Left cardiac atrium (tissue), 4 donors: ENCODE measurements at regions not wholly inside any gene's neighbourhood (a gene's known extent, or its start where the extent isn't known, plus 50 kb on each side); places are given as distances from the start of the nearest gene placed in this dataset.
"Not testable (repeated sequence)": the region's sequence is repeated elsewhere in the genome, so short reads cannot be mapped to it uniquely, and the experiment has no call there.

ENCODE experiments used
- ATAC-seq, 2 donors: fragments of 200-7000 bp; cut with Tn5 transposase; one replicate each; pipeline ENCODE4 v1.9.1; 2020; ENCODE audit warnings: mild to moderate bottlenecking in 2 of 2, moderate library complexity in 2 of 2
- DNase-seq: peaks from one replicate; pipeline ENCODE4 v3.0.0-alpha.2; 2020
- intact Hi-C, 2 donors: fragments of 100-400 bp; cut with DNase I; formaldehyde crosslinking; loops; one replicate each; pipeline versions ENCODE4 v1.14.1 to v1.15.1; 2022 to 2023
- donor health status: DM: no; HTN: yes; CAD: no.
- donor health status: DM: no; HTN: yes; CAD: no; lungs with severe emphysema.
- donor health status: DM: yes; HTN: yes; CAD: no.
- donor health status: Dilated cardiomyopathy.

DNA sequence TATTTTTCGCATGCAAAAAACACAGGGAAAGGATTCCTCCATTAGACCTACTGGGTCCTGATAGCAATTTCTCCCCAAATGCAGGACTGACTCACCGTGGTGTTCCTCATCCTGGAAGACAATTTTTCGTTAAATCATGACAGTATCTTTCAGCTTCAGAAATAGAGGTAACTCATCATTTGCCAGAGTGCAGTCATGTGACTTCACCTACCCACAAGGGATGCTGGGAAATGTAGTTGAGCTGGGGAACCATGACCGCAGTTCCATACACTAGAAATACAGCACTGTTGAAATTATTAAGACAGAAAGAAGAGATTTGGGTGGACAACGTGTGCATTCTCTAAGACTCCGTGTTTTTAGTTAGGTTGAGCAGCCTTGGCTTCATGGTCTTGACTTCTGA, 269.5 kb upstream of the USP9Y start:
- ATAC-seq (no peak), DNase-seq (no peak)
- intact Hi-C loops, result no loop called here

DNA sequence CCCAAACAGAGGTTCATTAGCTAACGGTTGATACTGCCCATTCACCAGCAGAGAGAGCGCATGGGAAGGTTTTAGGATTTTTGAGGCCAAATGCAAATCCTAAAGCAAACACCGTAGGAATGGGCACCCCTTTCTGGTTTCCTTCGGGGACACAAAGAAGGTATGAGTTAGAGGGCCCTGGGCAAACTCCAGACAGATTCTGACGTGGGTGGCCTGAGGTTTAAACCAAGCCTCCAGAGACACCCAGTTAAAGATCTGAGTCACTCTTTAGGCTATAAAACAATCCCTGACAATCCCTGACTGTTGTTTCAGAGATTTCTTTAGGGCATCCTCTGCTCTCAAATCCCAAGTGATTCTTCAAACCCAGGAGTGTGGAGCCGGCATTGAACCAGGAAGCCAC, 262.2 kb upstream of the USP9Y start:
- ATAC-seq, DNase-seq, intact Hi-C loops: not testable (repeated sequence)

DNA sequence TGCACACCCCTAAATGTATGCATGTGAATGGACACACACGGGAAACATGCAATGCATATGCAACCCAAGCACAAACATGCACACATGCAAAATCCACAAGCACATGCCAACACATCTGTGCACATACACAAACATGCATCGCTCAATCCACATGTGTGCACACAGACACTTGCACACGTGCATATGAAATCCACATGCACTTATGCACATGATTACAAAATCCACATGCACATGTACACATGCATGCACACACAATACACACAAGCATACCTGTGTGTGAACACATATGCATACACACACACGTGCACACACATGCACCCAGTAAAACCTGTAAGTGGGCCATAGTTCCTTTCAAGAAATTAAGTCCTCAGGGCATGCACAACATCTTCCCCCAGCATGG, 256.8 kb upstream of the USP9Y start:
- intact Hi-C loops, result no loop called here
- ATAC-seq, result no peak

DNA sequence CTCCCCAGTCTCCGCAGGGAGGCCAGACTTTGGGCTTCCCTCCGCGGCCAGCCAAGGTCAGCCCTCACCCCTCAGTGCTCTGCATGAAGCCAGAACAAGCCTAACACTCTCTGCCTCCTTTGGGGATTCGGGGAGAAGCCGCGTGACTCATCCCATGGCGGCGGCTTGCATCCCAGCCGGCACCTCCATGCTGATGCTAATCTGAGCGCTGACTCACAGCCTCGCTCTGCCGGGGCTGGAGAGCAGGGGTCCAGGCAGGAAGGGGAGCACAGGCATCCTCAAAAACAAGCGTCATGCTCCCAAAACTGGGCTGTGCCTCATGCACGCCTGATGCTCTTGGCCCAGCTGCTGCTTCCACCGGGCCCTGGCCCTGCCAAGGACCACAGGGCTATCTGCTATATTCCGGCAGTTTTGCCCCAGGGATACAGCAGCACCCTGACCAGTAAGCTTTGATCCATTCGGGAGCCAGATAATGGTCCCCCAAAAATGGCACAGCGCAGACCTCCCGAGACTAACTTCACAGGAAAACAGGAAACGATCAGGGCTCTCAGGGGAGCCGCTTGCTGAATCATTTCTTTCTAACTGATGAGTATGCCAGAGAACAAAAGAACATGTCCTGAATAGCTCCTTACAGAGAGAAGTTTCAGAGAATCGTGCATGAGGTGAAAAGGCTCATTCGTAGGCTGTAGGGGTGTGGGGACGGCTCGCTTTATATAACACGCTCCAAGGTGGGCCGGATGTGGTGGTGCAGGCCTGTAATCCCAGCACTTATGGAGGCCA, 254.4 kb upstream of the USP9Y start:
- DNase-seq, intact Hi-C loops: not testable (repeated sequence)
- peak in 1 of 2 donors; percentile 50 for ATAC-seq

More for the DNA sequence above, 256.8 kb upstream of the USP9Y start:
- DNase-seq, result no peak

DNA sequence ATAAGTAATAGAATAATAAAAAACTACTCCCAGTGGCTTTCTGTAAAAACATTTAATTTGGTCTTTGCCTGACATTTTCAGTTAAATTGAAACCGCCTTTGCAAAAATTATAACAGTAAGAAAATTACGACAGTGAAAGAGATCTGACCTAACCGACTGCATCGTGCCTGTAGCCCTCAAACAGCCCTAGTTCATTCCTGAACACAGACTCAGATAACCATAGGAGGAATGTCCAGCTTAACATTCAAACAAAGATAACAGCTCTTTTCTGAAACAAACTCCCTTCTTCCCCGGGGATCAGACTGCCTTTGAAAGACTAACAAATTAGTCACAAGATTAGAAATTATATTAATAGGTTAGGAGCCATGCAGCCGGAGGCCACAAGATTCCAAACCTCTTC, 252.5 kb upstream of the USP9Y start:
- intact Hi-C loops, DNase-seq, ATAC-seq: not testable (repeated sequence)

DNA sequence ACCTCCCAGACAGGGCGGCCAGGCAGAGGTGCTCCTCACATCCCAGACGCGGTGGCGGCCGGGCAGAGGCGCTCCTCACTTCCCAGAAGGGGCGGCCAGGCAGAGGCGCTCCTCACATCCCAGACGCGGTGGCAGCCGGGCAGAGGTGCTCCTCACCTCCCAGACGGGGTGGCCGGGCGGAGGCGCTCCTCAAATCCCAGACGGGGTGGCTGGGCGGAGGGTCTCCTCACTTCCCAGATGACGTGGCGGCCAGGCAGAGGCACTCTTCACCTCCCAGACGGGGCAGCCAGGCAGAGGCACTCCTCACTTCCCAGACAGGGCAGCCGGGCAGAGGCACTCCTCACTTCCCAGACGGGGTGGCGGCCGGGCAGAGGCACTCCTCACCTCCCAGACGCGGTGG, 247.7 kb upstream of the USP9Y start:
- ATAC-seq, intact Hi-C loops, DNase-seq: not testable (repeated sequence)

DNA sequence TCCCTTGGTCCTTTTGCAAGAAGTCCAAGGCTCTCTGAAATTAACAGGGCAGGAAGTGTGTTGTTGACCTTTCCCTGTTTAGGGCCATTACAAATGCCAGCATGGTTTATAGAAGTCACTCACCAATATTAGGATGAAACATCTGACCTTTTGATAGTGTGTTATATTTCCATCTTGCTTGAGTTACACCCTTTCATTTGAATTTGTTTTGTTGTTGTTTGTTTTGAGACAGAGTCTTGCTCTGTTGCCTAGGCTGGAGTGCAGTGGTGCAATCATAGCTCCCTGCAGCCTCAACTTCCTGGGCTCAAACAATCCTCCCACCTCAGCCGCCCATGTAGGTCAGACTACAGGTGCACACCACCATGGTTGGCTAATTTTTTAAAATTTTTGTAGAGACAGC, 241.1 kb upstream of the USP9Y start:
- intact Hi-C loops, result no loop called here
- DNase-seq (no peak), ATAC-seq (no peak)

DNA sequence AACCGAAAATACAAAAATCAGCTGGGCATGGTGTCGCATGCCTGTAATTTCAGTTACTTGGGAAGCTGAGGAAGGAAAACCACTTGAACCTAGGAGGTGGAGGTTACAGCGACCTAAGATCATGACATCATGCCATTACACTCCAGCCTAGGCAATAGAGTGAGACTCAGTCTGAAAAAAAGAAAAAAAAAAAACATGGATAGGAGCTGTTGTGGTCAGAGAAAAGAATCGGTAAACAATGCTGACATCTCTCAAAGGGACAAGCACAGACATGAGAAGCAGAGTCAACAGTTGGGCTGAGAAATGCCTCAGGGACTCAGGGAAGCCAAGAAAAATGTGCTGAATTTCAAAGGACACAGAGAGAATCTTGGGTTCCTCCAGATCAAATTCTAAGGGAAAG, 236.9 kb upstream of the USP9Y start:
- ATAC-seq (no peak), DNase-seq (no peak)
- intact Hi-C loops, result no loop called here

DNA sequence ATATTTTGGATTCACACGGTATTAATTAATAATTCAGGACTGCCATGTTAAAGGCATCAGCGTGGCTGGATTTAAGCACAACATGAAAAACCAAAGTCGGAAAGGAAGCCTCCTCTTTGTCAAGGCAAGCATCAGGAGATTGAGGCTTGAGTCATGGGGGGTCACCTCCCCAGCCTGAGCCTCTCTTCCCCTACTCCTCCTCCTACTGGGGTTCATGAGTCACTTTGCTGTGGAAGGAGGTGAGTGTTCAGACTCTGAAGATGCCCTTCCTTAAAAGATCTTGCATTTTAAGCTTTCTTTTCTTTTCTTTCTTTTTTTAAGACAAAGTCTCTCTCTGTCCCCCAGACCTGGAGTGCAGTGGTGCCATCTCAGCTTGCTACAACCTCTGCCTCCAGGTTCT, 235.3 kb upstream of the USP9Y start:
- DNase-seq (no peak), ATAC-seq (no peak)
- intact Hi-C loops, result no loop called here

DNA sequence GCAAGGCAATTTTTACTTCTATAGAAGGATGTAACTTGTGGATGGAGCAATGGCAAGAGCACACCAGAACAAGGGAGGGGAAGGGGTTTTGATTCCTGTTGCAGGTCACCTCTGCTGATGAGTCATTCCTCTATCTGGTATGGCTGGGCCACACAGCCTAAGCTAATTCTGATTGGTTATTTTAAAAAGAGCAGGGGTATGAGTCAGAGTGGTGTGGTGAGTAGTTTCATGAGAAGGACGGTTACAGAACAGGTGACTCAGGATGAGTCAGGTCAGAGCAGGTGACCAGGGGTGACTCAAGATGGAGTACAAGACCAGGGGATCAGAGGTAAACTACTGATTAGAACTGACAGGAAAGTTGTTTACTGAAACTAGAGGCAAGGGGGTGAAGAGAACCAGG, 231.9 kb upstream of the USP9Y start:
- ATAC-seq, result no peak
- no peak for DNase-seq
- intact Hi-C loops, result no loop called here

DNA sequence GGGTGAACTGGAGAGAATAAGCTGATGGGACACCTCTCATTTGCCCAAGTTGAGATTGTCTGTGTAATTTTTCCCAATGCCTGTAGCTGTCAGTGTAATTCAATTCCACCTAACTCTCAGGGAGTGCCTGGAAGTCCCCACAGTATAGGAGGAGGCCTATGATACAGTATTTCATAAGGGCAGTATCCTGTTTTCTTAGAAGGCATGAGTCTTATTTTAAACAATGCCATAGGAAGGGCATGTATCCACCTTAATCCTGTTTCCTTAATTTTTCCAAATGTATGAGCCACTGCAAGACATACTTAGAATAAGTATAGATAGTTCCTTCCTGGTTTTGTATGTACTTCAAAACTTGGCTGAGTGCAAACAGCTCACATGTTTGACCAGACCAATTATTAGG, 226.6 kb upstream of the USP9Y start:
- no peak for DNase-seq
- intact Hi-C loops, result no loop called here
- ATAC-seq, result no peak

DNA sequence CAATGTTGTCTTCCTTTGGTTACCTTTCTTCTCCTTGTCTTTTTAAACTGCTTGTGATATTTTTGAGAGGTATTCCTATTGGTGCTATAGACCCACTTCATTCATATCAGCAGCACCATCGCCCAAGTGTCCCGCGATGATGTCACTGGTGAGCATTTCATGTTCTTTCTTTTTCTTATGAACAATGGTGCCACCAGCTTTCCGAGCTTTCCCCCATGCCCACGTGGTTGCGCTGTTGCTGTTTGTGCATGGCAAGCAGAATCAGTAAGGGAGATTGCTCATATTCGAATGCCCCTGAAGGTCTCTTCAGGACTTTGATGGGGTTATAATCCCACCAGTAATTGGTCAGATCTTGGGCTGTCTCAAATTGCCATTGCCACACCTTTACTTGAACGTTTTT, 221.6 kb upstream of the USP9Y start:
- ATAC-seq, result no peak
- no peak for DNase-seq
- intact Hi-C loops, result no loop called here

DNA sequence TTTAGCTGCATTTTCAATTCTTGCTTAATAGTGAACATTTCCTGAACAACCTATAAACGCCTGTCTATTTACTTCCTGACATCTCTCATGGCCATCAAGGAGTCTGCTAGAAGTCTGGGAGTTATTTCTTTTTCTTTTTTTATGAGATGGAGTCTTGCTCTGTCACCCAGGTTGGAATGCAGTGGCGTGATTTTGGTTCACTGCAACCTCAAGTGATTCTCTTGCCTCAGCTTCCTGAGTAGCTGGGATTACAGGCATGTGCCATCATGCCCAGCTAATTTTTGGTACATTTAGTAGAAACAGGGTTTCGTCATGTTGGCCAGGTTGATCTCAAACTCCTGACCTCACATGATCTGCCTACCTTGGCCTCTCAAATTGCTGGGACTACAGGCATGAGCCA, 217.6 kb upstream of the USP9Y start:
- ATAC-seq, result no peak
- no peak for DNase-seq
- intact Hi-C loops, result no loop called here

DNA sequence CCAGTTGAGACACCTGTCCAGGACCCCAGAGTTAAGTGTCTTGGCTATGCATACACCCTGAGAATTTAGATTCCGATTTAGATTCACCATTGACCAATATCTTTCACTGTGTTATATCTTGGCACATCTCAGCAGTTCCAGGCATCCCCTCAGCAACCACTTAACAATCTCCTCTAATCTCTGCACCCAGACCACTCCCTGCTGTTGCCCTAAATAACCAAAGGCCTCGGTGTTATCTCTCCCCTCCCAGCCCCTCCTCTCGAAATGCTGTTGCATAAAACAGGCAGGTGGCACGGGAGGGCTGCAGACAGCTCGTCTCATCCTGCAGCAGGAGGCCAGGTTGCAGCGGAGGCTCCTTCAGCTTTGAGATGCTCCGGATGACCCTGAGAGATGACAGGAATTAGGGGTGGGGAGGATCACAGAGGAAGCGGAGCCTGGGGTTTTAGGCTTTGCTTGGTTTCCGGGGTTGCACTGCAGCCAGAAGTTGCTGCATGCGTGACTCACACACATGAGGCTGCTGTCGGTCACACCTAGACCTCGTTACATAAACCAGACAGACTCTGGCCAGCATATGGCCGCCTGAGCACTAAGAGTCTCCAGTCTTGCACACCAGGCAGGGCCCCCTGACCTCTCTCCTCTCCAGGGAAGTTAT, 210.3 kb upstream of the USP9Y start:
- intact Hi-C loops, result no loop called here
- no peak for DNase-seq
- no peak for ATAC-seq

DNA sequence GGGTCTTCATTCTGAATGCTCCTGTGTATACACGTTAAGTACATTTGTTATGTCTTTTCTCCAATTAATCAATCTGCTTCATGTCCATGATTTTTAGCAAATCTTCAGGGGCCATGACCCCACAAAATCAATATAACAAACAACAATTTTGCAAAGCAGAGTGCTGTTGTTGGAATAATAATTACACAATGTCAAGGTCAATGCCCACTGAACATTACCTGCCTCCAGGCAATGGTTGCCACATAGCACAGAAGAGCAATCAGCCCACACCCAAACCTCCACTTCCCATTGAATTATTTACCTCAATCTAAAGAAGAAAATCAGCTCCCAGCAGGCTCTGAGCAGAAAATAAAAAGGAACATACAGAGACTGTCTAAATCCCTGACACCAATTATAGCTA, 208.8 kb upstream of the USP9Y start:
- no peak for ATAC-seq
- intact Hi-C loops, result no loop called here
- no peak for DNase-seq

DNA sequence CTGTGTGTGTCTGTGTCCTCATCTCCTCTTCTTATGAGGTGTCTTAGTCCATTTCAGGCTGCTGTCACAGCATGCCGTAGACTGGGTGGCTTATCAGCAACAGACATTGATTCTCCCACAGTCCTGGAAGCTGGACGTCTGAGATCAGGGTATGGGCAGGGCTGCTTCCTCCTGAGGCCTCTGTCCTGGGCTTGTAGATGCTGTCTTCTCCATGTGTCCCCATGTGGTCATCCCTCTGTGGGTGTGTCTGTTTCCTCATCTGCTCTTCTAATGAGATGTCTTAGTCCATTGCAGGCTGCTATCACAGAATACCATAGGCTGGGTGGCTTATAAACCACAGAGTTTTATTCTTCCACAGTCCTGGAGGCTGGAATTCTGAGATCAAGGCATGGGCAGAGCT, 205.0 kb upstream of the USP9Y start:
- ATAC-seq, result no peak
- no peak for DNase-seq
- intact Hi-C loops, result no loop called here

DNA sequence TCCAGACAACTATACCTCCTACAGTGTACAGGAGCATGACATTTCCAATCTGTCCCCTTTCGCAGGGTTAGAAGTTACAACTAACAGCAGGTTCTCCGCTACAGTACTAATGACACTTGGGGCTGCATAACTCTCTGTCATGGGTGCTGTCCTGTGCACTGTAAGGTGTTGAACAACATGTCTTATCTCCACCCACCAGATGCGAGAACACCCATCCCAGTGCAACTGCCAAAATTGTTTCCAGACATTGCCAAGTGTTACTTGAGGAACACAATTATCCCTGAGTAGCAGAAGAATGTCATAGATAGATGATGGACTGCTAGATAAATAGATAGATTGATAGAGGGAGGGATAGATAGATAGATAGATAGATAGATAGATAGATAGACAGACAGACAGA, 200.9 kb upstream of the USP9Y start:
- no peak for ATAC-seq
- intact Hi-C loops, result no loop called here
- DNase-seq, result no peak

DNA sequence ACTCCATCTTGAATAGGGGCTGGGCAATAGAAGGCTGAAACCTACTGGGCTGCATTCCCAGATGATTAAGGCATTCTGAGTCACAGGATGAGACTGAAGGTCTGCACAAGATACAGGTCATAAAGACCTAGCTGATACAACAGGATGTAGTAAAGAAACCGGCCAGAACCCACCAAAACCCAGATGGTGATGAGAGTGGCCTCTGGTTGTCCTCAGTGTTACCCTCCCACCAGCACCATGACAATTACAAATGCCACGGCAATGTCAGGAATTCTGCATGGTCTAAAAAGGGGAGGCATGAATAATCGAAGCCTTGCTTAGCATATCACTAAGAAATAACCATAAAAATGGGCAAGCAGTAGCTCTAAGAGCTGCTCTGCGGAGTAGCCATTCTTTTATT, 197.0 kb upstream of the USP9Y start:
- intact Hi-C loops, ATAC-seq, DNase-seq: not testable (repeated sequence)

DNA sequence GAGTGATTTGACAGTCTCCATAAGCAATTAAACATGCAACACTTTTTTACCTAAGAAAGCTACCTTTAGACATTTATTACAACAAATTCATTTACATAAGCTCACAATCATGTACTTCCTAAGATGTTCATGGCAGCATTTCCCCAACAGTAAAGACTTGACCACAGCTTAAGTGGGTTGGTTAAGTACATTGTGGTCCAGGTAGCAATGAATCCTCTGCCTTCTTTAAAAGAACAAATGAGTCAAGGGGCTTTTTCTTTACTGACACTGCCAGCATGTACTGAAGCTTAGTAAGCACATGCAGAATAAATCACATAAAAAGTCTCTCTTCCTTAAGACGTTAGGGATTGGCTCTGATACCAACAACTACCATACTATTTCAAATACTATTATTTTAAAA, 183.7 kb upstream of the USP9Y start:
- intact Hi-C loops, result no loop called here
- DNase-seq, result no peak
- no peak for ATAC-seq

DNA sequence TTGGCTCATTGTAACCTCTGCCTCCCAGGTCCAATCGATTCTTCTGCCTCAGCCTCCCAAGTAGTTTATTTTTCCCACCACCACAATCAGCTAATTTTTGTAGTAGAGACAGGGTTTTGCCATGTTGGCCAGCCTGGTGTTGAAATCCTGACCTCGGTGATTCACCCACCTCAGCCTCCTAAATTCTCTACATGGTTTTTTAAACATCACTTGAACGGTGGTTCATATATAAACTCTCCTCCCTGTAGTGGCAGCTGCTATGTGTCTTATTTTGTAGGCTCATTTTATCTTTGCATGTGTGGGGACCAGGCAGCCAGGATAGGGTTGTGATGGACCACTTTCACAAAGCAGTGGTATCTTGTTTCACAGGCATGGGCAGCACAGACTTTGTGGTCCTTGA, 175.8 kb upstream of the USP9Y start:
- DNase-seq, result no peak
- ATAC-seq, result no peak
- intact Hi-C loops, result no loop called here
